Astrocyte (in vitro differentiated cells and primary cell): ENCODE measurements at regions not wholly inside any gene's neighbourhood (a gene's known extent, or its start where the extent isn't known, plus 50 kb on each side); places are given as distances from the start of the nearest gene placed in this dataset.

Source experiments
- DNase-seq: peaks from one replicate; pipeline ENCODE4 v3.0.0-alpha.2; 2010; ENCODE audit warnings: low read depth
- FAIRE-seq: peaks from 2 replicates; lab custom pipeline; 2011; peaks lifted over from hg19 to GRCh38; lab: Jason Lieb, UNC
- H2AFZ ChIP-seq: 2 replicates; pipeline ENCODE4 v1.6.0; 2012; ENCODE audit warnings: low read depth, low read length, inconsistent platforms
- H3K27ac ChIP-seq: 2 replicates; pipeline ENCODE4 v1.5.1; 2011; ENCODE audit warnings: low read depth, low read length, inconsistent platforms
- H3K27me3 ChIP-seq: 2 replicates; pipeline ENCODE4 v1.6.0; 2011; ENCODE audit warnings: low read length, inconsistent platforms; ENCODE audit not compliant: insufficient read depth
- H3K36me3 ChIP-seq: 2 replicates; pipeline ENCODE4 v1.5.1; 2011; ENCODE audit warnings: low read length, inconsistent platforms; ENCODE audit not compliant: insufficient read depth
- H3K4me1 ChIP-seq: 2 replicates; pipeline ENCODE4 v1.5.1; 2011; ENCODE audit warnings: low read length, inconsistent platforms; ENCODE audit not compliant: insufficient read depth
- H3K4me2 ChIP-seq: 2 replicates; pipeline ENCODE4 v1.6.0; 2012; ENCODE audit warnings: low read length, inconsistent platforms
- H3K4me3 ChIP-seq: 2 replicates; pipeline ENCODE4 v1.5.1; 2011; ENCODE audit warnings: low read depth, mild to moderate bottlenecking, low read length, inconsistent platforms; ENCODE audit not compliant: insufficient read depth
- H3K79me2 ChIP-seq: 2 replicates; pipeline ENCODE4 v1.6.0; 2012; ENCODE audit warnings: mild to moderate bottlenecking, low read length, inconsistent platforms; ENCODE audit not compliant: insufficient read depth
- H3K9ac ChIP-seq: 2 replicates; pipeline ENCODE4 v1.6.0; 2012; ENCODE audit warnings: mild to moderate bottlenecking, low read length, inconsistent platforms
- H3K9me3 ChIP-seq: 2 replicates; pipeline ENCODE4 v1.5.1; 2012; ENCODE audit warnings: low read depth, mild to moderate bottlenecking, low read length, inconsistent platforms; ENCODE audit not compliant: insufficient read depth
- H4K20me1 ChIP-seq: 2 replicates; pipeline ENCODE4 v1.6.0; 2012; ENCODE audit warnings: low read length, inconsistent platforms; ENCODE audit not compliant: insufficient read depth
- H3K27ac Mint-ChIP-seq: one replicate; pipeline ENCODE4 v1.8.0; 2021; ENCODE audit warnings: mild to moderate bottlenecking, mixed read lengths; ENCODE audit not compliant: unreplicated experiment
- H3K27me3 Mint-ChIP-seq: one replicate; pipeline ENCODE4 v1.8.0; 2021; ENCODE audit warnings: low read depth, mixed read lengths; ENCODE audit not compliant: unreplicated experiment
- H3K36me3 Mint-ChIP-seq: one replicate; pipeline ENCODE4 v1.8.0; 2021; ENCODE audit warnings: low read depth, mixed read lengths; ENCODE audit not compliant: unreplicated experiment
- H3K4me1 Mint-ChIP-seq: one replicate; pipeline ENCODE4 v1.8.0; 2021; ENCODE audit warnings: low read depth, mixed read lengths; ENCODE audit not compliant: unreplicated experiment
- H3K4me3 Mint-ChIP-seq: one replicate; pipeline ENCODE4 v1.8.0; 2021; ENCODE audit warnings: mild to moderate bottlenecking, moderate library complexity, mixed read lengths; ENCODE audit not compliant: unreplicated experiment
- H3K9me3 Mint-ChIP-seq: one replicate; pipeline ENCODE4 v1.8.0; 2021; ENCODE audit warnings: mild to moderate bottlenecking, mixed read lengths; ENCODE audit not compliant: unreplicated experiment
- EZH2 ChIP-seq: IDR thresholded peaks from 2 replicates; pipeline ENCODE4 v1.6.1; 2012; ENCODE audit warnings: mild to moderate bottlenecking, low read length, inconsistent platforms; ENCODE audit not compliant: insufficient read depth
- TF ChIP-seq, protein P1 (sequence below): IDR thresholded peaks from 2 replicates; pipeline ENCODE4 v1.5.1; 2011; ENCODE audit warnings: low read depth, mild to moderate bottlenecking, inconsistent platforms, low read length, moderate library complexity; ENCODE audit not compliant: insufficient read depth

DNA sequence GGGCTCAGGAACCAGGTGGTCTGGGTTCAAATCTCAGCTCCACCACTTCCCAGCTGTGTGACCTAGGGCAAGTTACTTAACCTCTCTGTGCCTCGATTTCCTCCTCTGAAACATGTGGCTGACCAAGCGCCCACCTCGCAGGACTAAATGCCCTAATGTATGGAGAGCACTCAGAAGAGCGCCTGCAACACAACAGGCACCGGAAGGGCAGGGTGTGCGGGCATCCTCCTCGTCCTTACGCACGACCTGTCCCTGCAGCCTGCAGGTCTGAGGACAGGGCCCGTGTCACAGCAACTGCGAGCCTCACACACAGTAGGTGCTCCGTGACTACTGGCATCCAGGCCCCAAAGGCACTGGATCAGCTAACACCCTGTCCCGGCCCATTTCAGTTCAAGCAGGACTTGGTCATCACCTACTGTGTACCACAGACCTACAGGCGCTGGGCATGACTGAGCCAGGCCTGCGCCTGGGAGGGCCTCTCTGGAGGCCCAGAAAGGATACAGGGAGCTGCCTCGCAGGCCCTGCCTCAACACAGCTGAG is 131.5 kb downstream of the NCOR2 start:
- Mint-ChIP-seq H3K4me3 (no peak overlapping the region), H3K9me3 (no peaks in the 10 kb centered on the region), H3K4me1 (peaks cover 23% of the 10 kb centered on the region), H3K27me3 (no peaks in the 10 kb centered on the region), H3K27ac (no peak overlapping the region), H3K36me3 (peaks cover 7% of the 10 kb centered on the region)
- Histone ChIP-seq H2AFZ (no peak overlapping the region), H3K27me3 (no peaks in the 10 kb centered on the region), H4K20me1 (peaks cover 52% of the 10 kb centered on the region), H3K79me2 (peaks cover 24% of the 10 kb centered on the region), H3K4me3 (no peak overlapping the region), H3K4me2 (no peak overlapping the region), H3K27ac (no peak overlapping the region), H3K9me3 (no peaks in the 10 kb centered on the region), H3K4me1 (peaks cover 20% of the 10 kb centered on the region), H3K36me3 (no peaks in the 10 kb centered on the region), H3K9ac (no peak overlapping the region)
- no peak for FAIRE-seq
- no peak for TF ChIP-seq EZH2
- TF ChIP-seq, protein P1, sequence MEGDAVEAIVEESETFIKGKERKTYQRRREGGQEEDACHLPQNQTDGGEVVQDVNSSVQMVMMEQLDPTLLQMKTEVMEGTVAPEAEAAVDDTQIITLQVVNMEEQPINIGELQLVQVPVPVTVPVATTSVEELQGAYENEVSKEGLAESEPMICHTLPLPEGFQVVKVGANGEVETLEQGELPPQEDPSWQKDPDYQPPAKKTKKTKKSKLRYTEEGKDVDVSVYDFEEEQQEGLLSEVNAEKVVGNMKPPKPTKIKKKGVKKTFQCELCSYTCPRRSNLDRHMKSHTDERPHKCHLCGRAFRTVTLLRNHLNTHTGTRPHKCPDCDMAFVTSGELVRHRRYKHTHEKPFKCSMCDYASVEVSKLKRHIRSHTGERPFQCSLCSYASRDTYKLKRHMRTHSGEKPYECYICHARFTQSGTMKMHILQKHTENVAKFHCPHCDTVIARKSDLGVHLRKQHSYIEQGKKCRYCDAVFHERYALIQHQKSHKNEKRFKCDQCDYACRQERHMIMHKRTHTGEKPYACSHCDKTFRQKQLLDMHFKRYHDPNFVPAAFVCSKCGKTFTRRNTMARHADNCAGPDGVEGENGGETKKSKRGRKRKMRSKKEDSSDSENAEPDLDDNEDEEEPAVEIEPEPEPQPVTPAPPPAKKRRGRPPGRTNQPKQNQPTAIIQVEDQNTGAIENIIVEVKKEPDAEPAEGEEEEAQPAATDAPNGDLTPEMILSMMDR, result no peak
- no peak for DNase-seq

DNA sequence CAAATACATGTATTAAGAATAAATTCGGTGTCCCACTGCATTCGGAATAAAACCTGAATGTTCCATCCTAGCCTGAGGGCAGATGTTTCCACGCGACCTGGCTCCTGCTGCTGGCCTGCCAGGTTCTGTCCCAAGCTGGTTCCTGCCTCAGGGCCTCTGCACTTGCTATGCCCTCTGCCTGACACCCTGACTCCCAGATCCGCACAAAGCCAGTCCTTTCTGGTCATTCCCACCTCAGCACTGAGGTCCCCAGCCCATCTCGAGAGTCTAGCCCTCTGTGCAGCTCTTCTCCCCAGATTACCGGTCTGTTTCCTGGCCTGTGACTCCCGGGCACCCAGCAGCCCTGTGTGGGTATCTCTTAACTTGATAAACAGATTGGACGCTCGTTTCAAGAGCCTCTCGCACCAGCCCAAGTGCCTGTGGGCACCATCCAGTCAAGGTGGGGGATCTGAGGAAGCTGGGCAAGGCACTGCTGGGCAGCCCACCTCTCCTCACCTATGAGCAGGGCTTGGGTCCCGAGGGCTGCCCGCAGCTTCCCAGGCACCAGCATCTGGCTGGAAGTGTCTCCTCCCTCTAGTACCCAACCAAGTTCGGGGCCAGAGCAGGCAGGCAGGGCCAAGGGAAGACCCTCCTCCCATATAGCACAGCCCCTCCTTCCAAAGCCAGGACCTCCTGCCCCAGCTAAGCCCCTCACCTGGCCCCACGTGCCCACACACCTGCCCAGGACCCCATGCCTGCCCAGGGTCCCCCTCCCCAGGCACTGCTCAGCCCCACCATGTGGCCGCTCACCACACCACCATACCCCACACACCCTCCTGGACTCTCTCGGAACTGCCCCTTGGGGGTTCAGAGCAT is 132.2 kb downstream of the NCOR2 start:
- TF ChIP-seq, protein P1, result no peak
- TF ChIP-seq EZH2, result no peak
- FAIRE-seq (no peak), DNase-seq (no peak)
- Mint-ChIP-seq H3K4me3 (peak overlapping the region; percentile 34), H3K27ac (no peak overlapping the region), H3K4me1 (peaks cover 17% of the 10 kb centered on the region), H3K9me3 (no peaks in the 10 kb centered on the region), H3K27me3 (no peaks in the 10 kb centered on the region), H3K36me3 (peaks cover 7% of the 10 kb centered on the region)
- H3K79me2 ChIP-seq, result peaks cover 22% of the 10 kb centered on the region
- H3K9ac ChIP-seq, result no peak overlapping the region
- no peak overlapping the region for H3K27ac ChIP-seq
- H2AFZ ChIP-seq, result no peak overlapping the region
- peaks cover 59% of the 10 kb centered on the region for H4K20me1 ChIP-seq
- no peaks in the 10 kb centered on the region for H3K27me3 ChIP-seq
- H3K4me1 ChIP-seq, result peaks cover 13% of the 10 kb centered on the region
- no peak overlapping the region for H3K4me2 ChIP-seq
- peaks cover 3% of the 10 kb centered on the region for H3K36me3 ChIP-seq
- no peaks in the 10 kb centered on the region for H3K9me3 ChIP-seq
- no peak overlapping the region for H3K4me3 ChIP-seq

DNA sequence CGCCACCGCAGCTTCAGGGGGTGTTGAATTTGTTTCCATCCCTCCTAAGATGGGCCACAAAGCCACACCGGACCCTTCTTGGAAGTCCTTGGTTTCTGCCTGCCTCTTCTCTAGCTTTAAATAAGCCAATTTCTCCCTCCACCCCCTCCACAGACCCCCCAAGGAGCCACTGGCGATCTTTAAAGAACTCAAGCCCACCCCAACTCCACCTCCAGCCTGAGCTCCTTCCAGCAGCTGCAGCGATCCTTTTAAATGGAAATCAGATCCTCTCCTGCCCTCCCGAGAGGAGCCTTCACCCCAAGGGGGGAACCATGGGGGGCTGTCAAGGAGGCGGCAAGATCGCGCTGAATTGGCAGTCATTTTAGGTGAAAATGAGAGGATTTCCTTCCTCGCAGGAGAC is 133.1 kb downstream of the NCOR2 start:
- Histone ChIP-seq H2AFZ (no peak overlapping the region), H3K4me3 (no peak overlapping the region), H4K20me1 (peaks cover 67% of the 10 kb centered on the region), H3K4me2 (no peak overlapping the region), H3K9me3 (no peaks in the 10 kb centered on the region), H3K9ac (no peak overlapping the region), H3K27me3 (no peaks in the 10 kb centered on the region), H3K36me3 (peaks cover 3% of the 10 kb centered on the region), H3K79me2 (peaks cover 14% of the 10 kb centered on the region), H3K4me1 (peaks cover 8% of the 10 kb centered on the region), H3K27ac (no peak overlapping the region)
- H3K4me1 Mint-ChIP-seq, result peaks cover 17% of the 10 kb centered on the region
- no peaks in the 10 kb centered on the region for H3K9me3 Mint-ChIP-seq
- no peaks in the 10 kb centered on the region for H3K27me3 Mint-ChIP-seq
- FAIRE-seq (no peak), DNase-seq (no peak)
- TF ChIP-seq, protein P1, result no peak
- TF ChIP-seq EZH2, result no peak
- H3K4me3 Mint-ChIP-seq, result no peak overlapping the region
- H3K36me3 Mint-ChIP-seq, result peaks cover 7% of the 10 kb centered on the region
- no peak overlapping the region for H3K27ac Mint-ChIP-seq
